Activated CD8-positive, alpha-beta memory T cell treated with anti-CD3 and anti-CD28 coated beads, Interleukin-2, amount 10 ng/mL, durations not matched to agents 7 days and 5 days (primary cell): ENCODE measurements at regions not wholly inside any gene's neighbourhood (a gene's known extent, or its start where the extent isn't known, plus 50 kb on each side); places are given as distances from the start of the nearest gene placed in this dataset.

Experiments used
- ATAC-seq: fragments of 150-1000 bp; cut with Tn5 transposase; one replicate; pipeline ENCODE4 v1.10.0; 2021; ENCODE audit warnings: moderate library complexity
- CTCF ChIA-PET: fragments of 350-600 bp; sonication (Branson Sonifier 250); formaldehyde crosslinking; loops from one replicate; lab custom pipeline; 2021; ENCODE audit warnings: antibody characterized with exemption; lab: Charles Lee
- DNase-seq: peaks from one replicate; pipeline ENCODE4 v3.0.0-alpha.2; 2020
- H3K27ac Mint-ChIP-seq: one replicate; pipeline ENCODE4 v1.8.0; 2021; ENCODE audit warnings: mild to moderate bottlenecking, mixed read lengths
- H3K27me3 Mint-ChIP-seq: one replicate; pipeline ENCODE4 v1.8.0; 2021; ENCODE audit warnings: mixed read lengths
- H3K36me3 Mint-ChIP-seq: one replicate; pipeline ENCODE4 v1.8.0; 2021; ENCODE audit warnings: mild to moderate bottlenecking, mixed read lengths
- H3K4me1 Mint-ChIP-seq: one replicate; pipeline ENCODE4 v1.8.0; 2021; ENCODE audit warnings: mixed read lengths
- H3K4me3 Mint-ChIP-seq: one replicate; pipeline ENCODE4 v1.8.0; 2021; ENCODE audit warnings: mild to moderate bottlenecking, moderate library complexity, mixed read lengths
- H3K9me3 Mint-ChIP-seq: one replicate; pipeline ENCODE4 v1.8.0; 2022; ENCODE audit warnings: low read depth, mixed read lengths

- Mint-ChIP-seq H3K27ac (no peak overlapping the region), H3K27me3 (peaks cover 6% of the 10 kb centered on the region), H3K4me1 (peaks cover 6% of the 10 kb centered on the region), H3K4me3 (no peak overlapping the region), H3K36me3 (no peaks in the 10 kb centered on the region), H3K9me3 (peaks cover 3% of the 10 kb centered on the region)
- CTCF ChIA-PET = no interaction called here
- ATAC-seq (no peak), DNase-seq (no peak)
Measured at GRCh38 chr9:16153221-16153620, 600.4 kb downstream of the CCDC171 start.

- CTCF ChIA-PET = no interaction called here
- peaks cover 6% of the 10 kb centered on the region for H3K27me3 Mint-ChIP-seq
- no peak overlapping the region for H3K27ac Mint-ChIP-seq
- ATAC-seq (no peak), DNase-seq (no peak)
- H3K4me1 Mint-ChIP-seq = peaks cover 6% of the 10 kb centered on the region
- H3K4me3 Mint-ChIP-seq = no peak overlapping the region
- no peaks in the 10 kb centered on the region for H3K36me3 Mint-ChIP-seq
- peaks cover 3% of the 10 kb centered on the region for H3K9me3 Mint-ChIP-seq
Measured at GRCh38 chr9:16153741-16154140, 600.9 kb downstream of the CCDC171 start.

- no peaks in the 10 kb centered on the region for H3K36me3 Mint-ChIP-seq
- peaks cover 6% of the 10 kb centered on the region for H3K27me3 Mint-ChIP-seq
- CTCF ChIA-PET = no interaction called here
- peak; percentile 67 for ATAC-seq
- H3K9me3 Mint-ChIP-seq = peaks cover 5% of the 10 kb centered on the region
- DNase-seq = peak; percentile 41
- peaks cover 6% of the 10 kb centered on the region for H3K4me1 Mint-ChIP-seq
- no peak overlapping the region for H3K27ac Mint-ChIP-seq
- no peak overlapping the region for H3K4me3 Mint-ChIP-seq
Measured at GRCh38 chr9:16154521-16155078, 601.8 kb downstream of the CCDC171 start.

GRCh38 chr9:16155878-16156277 is 603.0 kb downstream of the CCDC171 start:
- Mint-ChIP-seq H3K4me3 (no peak overlapping the region), H3K27me3 (peaks cover 6% of the 10 kb centered on the region), H3K36me3 (no peaks in the 10 kb centered on the region), H3K27ac (no peak overlapping the region), H3K4me1 (peaks cover 6% of the 10 kb centered on the region), H3K9me3 (peaks cover 5% of the 10 kb centered on the region)
- CTCF ChIA-PET = no interaction called here
- DNase-seq = no peak
- ATAC-seq = no peak

GRCh38 chr9:16157216-16157615 is 604.4 kb downstream of the CCDC171 start:
- H3K9me3 Mint-ChIP-seq = peaks cover 10% of the 10 kb centered on the region
- H3K36me3 Mint-ChIP-seq = no peaks in the 10 kb centered on the region
- ATAC-seq (no peak), DNase-seq (no peak)
- no peak overlapping the region for H3K4me3 Mint-ChIP-seq
- H3K27ac Mint-ChIP-seq = no peak overlapping the region
- CTCF ChIA-PET = no interaction called here
- peaks cover 6% of the 10 kb centered on the region for H3K27me3 Mint-ChIP-seq
- H3K4me1 Mint-ChIP-seq = peaks cover 6% of the 10 kb centered on the region

GRCh38 chr9:16157651-16158050 is 604.8 kb downstream of the CCDC171 start:
- no peak for ATAC-seq
- Mint-ChIP-seq H3K27me3 (peaks cover 6% of the 10 kb centered on the region), H3K4me3 (no peak overlapping the region), H3K27ac (no peak overlapping the region), H3K9me3 (peaks cover 11% of the 10 kb centered on the region), H3K4me1 (peaks cover 6% of the 10 kb centered on the region), H3K36me3 (no peaks in the 10 kb centered on the region)
- CTCF ChIA-PET = no interaction called here
- no peak for DNase-seq

- Mint-ChIP-seq H3K4me3 (no peak overlapping the region), H3K36me3 (no peaks in the 10 kb centered on the region), H3K27me3 (peaks cover 6% of the 10 kb centered on the region), H3K27ac (no peak overlapping the region), H3K4me1 (peaks cover 6% of the 10 kb centered on the region), H3K9me3 (peaks cover 11% of the 10 kb centered on the region)
- ATAC-seq (no peak), DNase-seq (no peak)
- CTCF ChIA-PET = no interaction called here
Measured at GRCh38 chr9:16158093-16158492, 605.2 kb downstream of the CCDC171 start.

- CTCF ChIA-PET = no interaction called here
Measured at GRCh38 chr9:16161483-16161882, 608.6 kb downstream of the CCDC171 start.

GRCh38 chr9:16170119-16170518 is 617.3 kb downstream of the CCDC171 start:
- H3K36me3 Mint-ChIP-seq = no peaks in the 10 kb centered on the region
- no peaks in the 10 kb centered on the region for H3K27me3 Mint-ChIP-seq
- ATAC-seq (no peak), DNase-seq (no peak)
- no peak overlapping the region for H3K27ac Mint-ChIP-seq
- no peak overlapping the region for H3K4me3 Mint-ChIP-seq
- CTCF ChIA-PET = no interaction called here
- H3K9me3 Mint-ChIP-seq = peaks cover 2% of the 10 kb centered on the region
- no peaks in the 10 kb centered on the region for H3K4me1 Mint-ChIP-seq

More at GRCh38 chr9:16161483-16161882, 608.6 kb downstream of the CCDC171 start:
- Mint-ChIP-seq H3K27ac (no peak overlapping the region), H3K4me3 (no peak overlapping the region), H3K4me1 (no peaks in the 10 kb centered on the region), H3K36me3 (no peaks in the 10 kb centered on the region), H3K9me3 (peaks cover 15% of the 10 kb centered on the region), H3K27me3 (no peaks in the 10 kb centered on the region)
- DNase-seq (no peak), ATAC-seq (no peak)

- ATAC-seq (no peak), DNase-seq (no peak)
- Mint-ChIP-seq H3K27ac (no peak overlapping the region), H3K4me3 (no peak overlapping the region), H3K9me3 (no peaks in the 10 kb centered on the region), H3K4me1 (no peaks in the 10 kb centered on the region), H3K27me3 (no peaks in the 10 kb centered on the region), H3K36me3 (no peaks in the 10 kb centered on the region)
- CTCF ChIA-PET = no interaction called here
Measured at GRCh38 chr9:16171911-16172310, 619.1 kb downstream of the CCDC171 start.

- Mint-ChIP-seq H3K27ac (no peak overlapping the region), H3K4me1 (no peaks in the 10 kb centered on the region), H3K36me3 (no peaks in the 10 kb centered on the region), H3K4me3 (no peak overlapping the region), H3K27me3 (no peaks in the 10 kb centered on the region), H3K9me3 (no peaks in the 10 kb centered on the region)
- ATAC-seq (no peak), DNase-seq (no peak)
- CTCF ChIA-PET = no interaction called here
Measured at GRCh38 chr9:16172796-16173195, 620.0 kb downstream of the CCDC171 start.

GRCh38 chr9:16174915-16175314 is 622.1 kb downstream of the CCDC171 start:
- Mint-ChIP-seq H3K27ac (no peak overlapping the region), H3K9me3 (no peaks in the 10 kb centered on the region), H3K36me3 (no peaks in the 10 kb centered on the region), H3K27me3 (no peaks in the 10 kb centered on the region), H3K4me3 (no peak overlapping the region), H3K4me1 (peaks cover 4% of the 10 kb centered on the region)
- CTCF ChIA-PET = no interaction called here
- ATAC-seq = no peak
- no peak for DNase-seq

- CTCF ChIA-PET = no interaction called here
- H3K27me3 Mint-ChIP-seq = no peaks in the 10 kb centered on the region
- H3K9me3 Mint-ChIP-seq = no peaks in the 10 kb centered on the region
- H3K4me3 Mint-ChIP-seq = no peak overlapping the region
- no peak for ATAC-seq
- H3K27ac Mint-ChIP-seq = no peak overlapping the region
- no peak for DNase-seq
- H3K4me1 Mint-ChIP-seq = peaks cover 4% of the 10 kb centered on the region
- no peaks in the 10 kb centered on the region for H3K36me3 Mint-ChIP-seq
Measured at GRCh38 chr9:16175461-16175860, 622.6 kb downstream of the CCDC171 start.

- Mint-ChIP-seq H3K27ac (no peak overlapping the region), H3K4me1 (peaks cover 4% of the 10 kb centered on the region), H3K36me3 (no peaks in the 10 kb centered on the region), H3K27me3 (no peaks in the 10 kb centered on the region), H3K4me3 (no peak overlapping the region), H3K9me3 (no peaks in the 10 kb centered on the region)
- DNase-seq (no peak), ATAC-seq (no peak)
- CTCF ChIA-PET = no interaction called here
Measured at GRCh38 chr9:16178294-16178693, 625.5 kb downstream of the CCDC171 start.

- Mint-ChIP-seq H3K36me3 (no peaks in the 10 kb centered on the region), H3K27ac (no peak overlapping the region), H3K27me3 (no peaks in the 10 kb centered on the region), H3K9me3 (no peaks in the 10 kb centered on the region), H3K4me1 (peaks cover 4% of the 10 kb centered on the region), H3K4me3 (no peak overlapping the region)
- no peak for DNase-seq
- ATAC-seq = peak; percentile 53
- CTCF ChIA-PET = no interaction called here
Measured at GRCh38 chr9:16179566-16179965, 626.7 kb downstream of the CCDC171 start.
